ENCODE measurements at regions not wholly inside any gene's neighbourhood (a gene's known extent, or its start where the extent isn't known, plus 50 kb on each side); places are given as distances from the start of the nearest gene placed in this dataset.

DNA sequence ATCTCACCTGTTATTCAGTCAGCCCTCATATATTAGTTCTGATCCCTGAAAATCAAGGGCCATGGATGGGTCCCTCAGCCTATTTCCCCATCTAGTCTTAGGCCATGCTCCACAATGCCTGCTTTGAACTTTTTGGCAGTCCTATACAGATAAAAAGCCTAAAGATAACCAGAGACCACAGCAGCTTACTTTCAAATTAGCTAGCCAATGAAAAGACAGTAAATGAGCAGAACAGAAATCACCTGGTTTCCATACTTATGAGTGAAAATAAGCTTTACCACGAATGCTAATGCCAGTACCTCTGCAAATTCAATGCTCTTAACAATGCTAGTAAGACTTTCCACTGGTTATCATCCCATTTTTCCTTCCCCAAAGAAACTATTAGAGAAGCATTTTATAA is 141.6 kb upstream of the SPRED1 start:
- no peak overlapping the region for H3K27ac Mint-ChIP-seq

DNA sequence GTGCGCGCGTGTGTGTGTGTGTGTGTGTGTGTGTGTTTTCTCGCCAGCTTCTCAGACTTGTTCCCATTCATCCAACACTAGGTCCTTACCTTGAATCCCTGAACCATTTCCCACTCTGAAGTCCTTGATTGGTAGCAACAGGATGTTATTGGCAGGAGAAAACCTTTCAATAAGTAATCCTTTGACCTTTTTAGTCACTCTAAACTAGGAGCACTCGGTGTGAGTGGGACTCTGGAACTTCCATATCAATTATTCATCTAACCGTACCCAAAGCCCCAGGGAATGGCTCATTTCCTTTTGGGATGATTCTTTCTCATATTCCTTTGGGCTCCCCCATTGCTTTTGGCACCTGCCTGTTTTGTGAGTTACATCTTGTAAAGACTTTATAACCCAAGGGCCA is 140.2 kb upstream of the SPRED1 start:
- no CpG with 5 or more reads among the region's 6 CpGs for WGBS (ENCODE audit: insufficient coverage)
- Histone ChIP-seq H3K9me3 (replicated peaks in 1 of 2; ENCODE audit: control insufficient read depth in 1 of 2, insufficient read depth in 1 of 2, low read length in 2 of 2) (no peaks in the 10 kb centered on the region), H3K36me3 (replicated peaks in 1 of 2; ENCODE audit: control insufficient read depth in 1 of 2, insufficient read depth in 2 of 2, low read length in 2 of 2) (no peaks in the 10 kb centered on the region), H3K4me1 (ENCODE audit: control insufficient read depth in 1 of 2, insufficient read depth in 2 of 2, low read length in 2 of 2) (no peaks in the 10 kb centered on the region), H4K20me1 (ENCODE audit: insufficient read depth, low read length) (no peaks in the 10 kb centered on the region), H3K27ac (ENCODE audit: low read depth in 1 of 2, low read length in 2 of 2) (no peak overlapping the region), H2AFZ (ENCODE audit: insufficient read depth, low read depth, low read length, poor library complexity, severe bottlenecking) (no peak overlapping the region), H3K4me3 (replicated peaks in 1 of 3; ENCODE audit: low read depth in 2 of 3, low read length in 3 of 3) (no peak overlapping the region), H3K27me3 (ENCODE audit: control insufficient read depth in 2 of 2, insufficient read depth in 2 of 2, low read length in 2 of 2) (peaks cover 4 to 12% of the 10 kb centered on the region in 2 donors), H3K9ac (ENCODE audit: insufficient read depth, low read length, poor library complexity, severe bottlenecking) (no peak overlapping the region), H3K4me2 (replicated peaks; ENCODE audit: extremely low read depth, low read length, poor library complexity, severe bottlenecking) (no peak overlapping the region), H3K79me2 (ENCODE audit: insufficient read depth, low read length) (no peaks in the 10 kb centered on the region)
- Mint-ChIP-seq H3K27me3 (ENCODE audit: low read depth in 3 of 3) (peaks cover 0 to 4% (median 3%) of the 10 kb centered on the region in 3 donors), H3K27ac (no peak overlapping the region), H3K4me1 (peaks cover 2% of the 10 kb centered on the region), H3K9me3 (peaks cover 0 to 3% (median 0%) of the 10 kb centered on the region in 7 donors), H3K36me3 (no peaks in the 10 kb centered on the region), H3K4me3 (no peak overlapping the region)
- intact Hi-C loops (cut with micrococcal nuclease), result loop anchor here in 1 of 2 donors (10.0 kb wide), 1 partner anchor 58 kb away; no protein-coding TSS in a partner anchor
- TF ChIP-seq CTCF (IDR thresholded peaks at IDR 0.05), result no peak
- no peak for DNase-seq

More for the DNA sequence above, 141.6 kb upstream of the SPRED1 start:
- no peak for TF ChIP-seq CTCF (IDR thresholded peaks at IDR 0.05)
- no peaks in the 10 kb centered on the region for H3K4me1 Mint-ChIP-seq
- no peak overlapping the region for H3K4me2 ChIP-seq (replicated peaks; ENCODE audit: extremely low read depth, low read length, poor library complexity, severe bottlenecking)
- no peak overlapping the region for H3K4me3 Mint-ChIP-seq
- H3K27me3 ChIP-seq (ENCODE audit: control insufficient read depth in 2 of 2, insufficient read depth in 2 of 2, low read length in 2 of 2), result peaks cover 4 to 12% of the 10 kb centered on the region in 2 donors
- no peaks in the 10 kb centered on the region for H4K20me1 ChIP-seq (ENCODE audit: insufficient read depth, low read length)
- H3K27me3 Mint-ChIP-seq (ENCODE audit: low read depth in 3 of 3), result peaks cover 0 to 4% (median 3%) of the 10 kb centered on the region in 3 donors
- intact Hi-C loops (cut with micrococcal nuclease), result loop anchor here in 1 of 2 donors (10.0 kb wide), 1 partner anchor 56 kb away; no protein-coding TSS in a partner anchor
- H3K9me3 Mint-ChIP-seq, result peaks cover 0 to 3% (median 0%) of the 10 kb centered on the region in 7 donors
- no peaks in the 10 kb centered on the region for H3K79me2 ChIP-seq (ENCODE audit: insufficient read depth, low read length)
- 100% methylated on average over 1 of the region's 1 CpG for WGBS (ENCODE audit: insufficient coverage)
- no peak overlapping the region for H3K27ac ChIP-seq (ENCODE audit: low read depth in 1 of 2, low read length in 2 of 2)
- H3K36me3 ChIP-seq (replicated peaks in 1 of 2; ENCODE audit: control insufficient read depth in 1 of 2, insufficient read depth in 2 of 2, low read length in 2 of 2), result no peaks in the 10 kb centered on the region
- no peak overlapping the region for H2AFZ ChIP-seq (ENCODE audit: insufficient read depth, low read depth, low read length, poor library complexity, severe bottlenecking)
- H3K4me3 ChIP-seq (replicated peaks in 1 of 3; ENCODE audit: low read depth in 2 of 3, low read length in 3 of 3), result no peak overlapping the region
- no peak for DNase-seq
- no peak overlapping the region for H3K9ac ChIP-seq (ENCODE audit: insufficient read depth, low read length, poor library complexity, severe bottlenecking)
- no peaks in the 10 kb centered on the region for H3K4me1 ChIP-seq (ENCODE audit: control insufficient read depth in 1 of 2, insufficient read depth in 2 of 2, low read length in 2 of 2)
- no peaks in the 10 kb centered on the region for H3K36me3 Mint-ChIP-seq
- no peaks in the 10 kb centered on the region for H3K9me3 ChIP-seq (replicated peaks in 1 of 2; ENCODE audit: control insufficient read depth in 1 of 2, insufficient read depth in 1 of 2, low read length in 2 of 2)

Data from CD14-positive monocyte (primary cell).